OCI-LY7 (cell line): ENCODE measurements at regions not wholly inside any gene's neighbourhood (a gene's known extent, or its start where the extent isn't known, plus 50 kb on each side); places are given as distances from the start of the nearest gene placed in this dataset.

ENCODE experiments used
- EZH2phosphoT487 ChIP-seq: fragments of 200-600 bp; sonication (generic); IDR thresholded peaks from 2 replicates; pipeline ENCODE4 v1.6.1; 2018; ENCODE audit warnings: low read depth, borderline replicate concordance, mild to moderate bottlenecking, mixed run types, antibody characterized with exemption, low read length, moderate library complexity, mixed read lengths
- TF ChIP-seq, protein P1 (sequence below): fragments of 200-600 bp; sonication (generic); conservative IDR thresholded peaks from 2 replicates; pipeline ENCODE4 v1.5.1; 2014; ENCODE audit warnings: mild to moderate bottlenecking, antibody characterized with exemption, low read length, moderate library complexity, mixed read lengths

DNA sequence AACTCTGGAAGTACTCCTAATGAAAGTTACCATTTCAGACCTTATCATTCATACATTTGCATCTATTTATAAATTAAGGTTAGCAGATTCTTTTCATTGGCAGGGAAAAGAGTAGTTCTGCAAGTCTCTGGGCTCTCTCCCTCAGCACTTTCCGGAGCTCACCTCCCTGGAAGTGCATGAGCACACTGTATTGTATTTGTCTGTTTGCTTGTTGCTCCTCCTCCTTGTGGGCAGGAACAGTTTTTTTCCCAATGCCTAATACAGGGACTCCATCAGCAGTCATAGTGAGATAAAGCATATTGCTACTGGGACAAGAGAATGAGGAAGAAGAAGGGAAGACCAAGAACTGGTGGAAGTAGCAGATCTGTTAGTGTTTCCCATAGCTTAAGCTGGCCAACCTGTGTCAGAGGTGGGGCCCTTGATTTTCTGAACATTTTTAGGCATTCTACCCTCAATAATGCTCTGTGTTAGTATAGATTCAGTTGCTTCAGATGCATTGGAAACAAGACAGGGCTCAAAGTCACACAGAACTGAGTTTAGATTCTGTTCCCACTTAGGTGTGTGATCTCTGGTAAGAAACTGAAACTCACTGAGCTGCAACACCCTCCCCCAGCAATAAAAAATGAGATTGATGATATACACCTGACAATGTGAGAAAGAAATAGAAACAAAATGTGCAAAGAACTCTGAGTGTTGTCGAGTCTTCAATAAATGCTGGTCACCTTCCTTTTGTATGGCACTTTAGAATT is 407.8 kb downstream of the TUSC7 start:
- TF ChIP-seq, protein P1, sequence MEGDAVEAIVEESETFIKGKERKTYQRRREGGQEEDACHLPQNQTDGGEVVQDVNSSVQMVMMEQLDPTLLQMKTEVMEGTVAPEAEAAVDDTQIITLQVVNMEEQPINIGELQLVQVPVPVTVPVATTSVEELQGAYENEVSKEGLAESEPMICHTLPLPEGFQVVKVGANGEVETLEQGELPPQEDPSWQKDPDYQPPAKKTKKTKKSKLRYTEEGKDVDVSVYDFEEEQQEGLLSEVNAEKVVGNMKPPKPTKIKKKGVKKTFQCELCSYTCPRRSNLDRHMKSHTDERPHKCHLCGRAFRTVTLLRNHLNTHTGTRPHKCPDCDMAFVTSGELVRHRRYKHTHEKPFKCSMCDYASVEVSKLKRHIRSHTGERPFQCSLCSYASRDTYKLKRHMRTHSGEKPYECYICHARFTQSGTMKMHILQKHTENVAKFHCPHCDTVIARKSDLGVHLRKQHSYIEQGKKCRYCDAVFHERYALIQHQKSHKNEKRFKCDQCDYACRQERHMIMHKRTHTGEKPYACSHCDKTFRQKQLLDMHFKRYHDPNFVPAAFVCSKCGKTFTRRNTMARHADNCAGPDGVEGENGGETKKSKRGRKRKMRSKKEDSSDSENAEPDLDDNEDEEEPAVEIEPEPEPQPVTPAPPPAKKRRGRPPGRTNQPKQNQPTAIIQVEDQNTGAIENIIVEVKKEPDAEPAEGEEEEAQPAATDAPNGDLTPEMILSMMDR: no peak
- no peak for TF ChIP-seq EZH2phosphoT487
